Mucosa of descending colon (tissue), 3 donors: ENCODE measurements at regions not wholly inside any gene's neighbourhood (a gene's known extent, or its start where the extent isn't known, plus 50 kb on each side); places are given as distances from the start of the nearest gene placed in this dataset.

Source experiments
- ATAC-seq: fragments of 200-7000 bp; cut with Tn5 transposase; one replicate; pipeline ENCODE4 v1.9.1; 2020; ENCODE audit warnings: mild to moderate bottlenecking, moderate library complexity
- DNase-seq, 3 donors: peaks; one replicate each; pipeline ENCODE4 v3.0.0-alpha.2; 2020
- H3K36me3 ChIP-seq: fragments of 200-600 bp; one replicate; pipeline ENCODE4 v1.8.0; 2021; ENCODE audit warnings: low read depth, mild to moderate bottlenecking
- H3K4me1 ChIP-seq: fragments of 200-600 bp; one replicate; pipeline ENCODE4 v1.8.0; 2021; ENCODE audit warnings: low read depth, mild to moderate bottlenecking
- H3K4me3 ChIP-seq: fragments of 200-600 bp; one replicate; pipeline ENCODE4 v1.8.0; 2021; ENCODE audit warnings: mild to moderate bottlenecking
- H3K9me3 ChIP-seq: fragments of 200-600 bp; one replicate; pipeline ENCODE4 v1.8.0; 2021; ENCODE audit warnings: mild to moderate bottlenecking
- intact Hi-C, 2 donors: fragments of 100-400 bp; cut with DNase I in 1 of 2; cut with micrococcal nuclease in 1 of 2; formaldehyde crosslinking; loops; one replicate each; pipeline versions ENCODE4 v1.11.0 to v1.11.1; 2022; cut with DNase I, micrococcal nuclease
- TF ChIP-seq, protein P1 (sequence below): fragments of 200-600 bp; IDR thresholded peaks from one replicate; pipeline ENCODE4 v1.8.0; 2022; ENCODE audit warnings: antibody characterized with exemption, mild to moderate bottlenecking
- donor health status: DM: no; HTN: no; CAD: no; lungs with moderate emphysema.
- donor health status: DM: no; HTN: no; CAD: no.
- donor health status: DM: no; HTN: yes; CAD: no.

DNA sequence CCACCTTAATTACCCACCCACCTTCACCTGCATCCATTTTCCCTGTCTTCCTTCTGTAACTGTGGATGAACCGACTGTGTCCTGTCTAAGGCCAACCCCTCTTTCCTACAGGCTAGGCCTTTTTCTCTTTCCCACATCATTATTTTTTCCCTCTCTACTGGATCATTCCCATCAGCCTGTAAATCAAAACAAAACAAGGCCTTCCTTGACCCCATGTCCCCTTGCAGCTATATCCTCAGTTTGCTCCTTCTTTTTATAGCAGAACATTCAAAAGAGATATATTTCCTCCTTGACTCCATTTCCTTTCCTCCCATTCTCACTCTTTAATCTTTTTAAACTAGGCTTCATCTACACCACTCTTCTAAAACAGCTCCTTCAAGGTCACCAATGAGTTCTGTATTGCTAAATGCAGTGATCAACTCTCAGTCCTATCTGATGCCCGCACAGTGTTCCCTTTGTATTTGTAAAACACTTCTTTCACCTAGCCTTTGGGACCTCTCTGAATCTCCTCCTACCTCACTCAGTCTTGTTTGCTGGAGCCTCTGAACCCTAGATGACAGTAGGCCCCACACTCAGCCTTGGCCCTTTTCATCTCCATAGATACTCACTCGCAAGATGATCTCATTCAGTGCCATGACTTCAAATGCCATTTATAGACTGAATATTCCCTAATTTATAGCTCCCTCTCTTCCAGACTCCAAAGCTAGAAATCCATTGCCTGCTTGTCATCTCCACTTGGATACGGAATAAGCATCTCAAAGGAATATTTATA lies 55.7 kb downstream of the CXCR4 start:
- H3K4me3 ChIP-seq = no peak overlapping the region

DNA sequence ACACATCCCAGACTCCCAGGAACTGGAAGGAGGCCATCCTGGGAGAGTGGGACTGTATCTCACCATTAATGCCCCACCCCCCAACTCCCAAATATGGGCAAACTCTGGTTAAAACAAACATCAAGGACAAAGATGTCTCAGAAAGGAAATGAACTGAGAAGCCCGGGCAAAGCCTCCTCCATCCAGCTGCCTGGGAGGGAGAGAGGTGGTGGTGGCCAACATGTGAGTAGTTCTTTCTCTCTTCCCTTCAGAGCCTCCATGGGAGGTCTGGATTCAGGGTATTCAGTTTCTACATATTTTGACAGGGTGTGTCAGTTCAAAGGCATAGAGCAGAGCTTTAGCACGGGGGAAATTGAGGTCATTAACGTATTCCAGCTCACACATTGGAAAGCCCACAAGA lies 57.5 kb downstream of the CXCR4 start:
- Histone ChIP-seq H3K4me1 (no peaks in the 10 kb centered on the region), H3K4me3 (no peak overlapping the region), H3K36me3 (no peaks in the 10 kb centered on the region), H3K9me3 (no peaks in the 10 kb centered on the region)
- intact Hi-C loops = no loop called here
- no peak for DNase-seq
- ATAC-seq = no peak
- TF ChIP-seq, protein P1, sequence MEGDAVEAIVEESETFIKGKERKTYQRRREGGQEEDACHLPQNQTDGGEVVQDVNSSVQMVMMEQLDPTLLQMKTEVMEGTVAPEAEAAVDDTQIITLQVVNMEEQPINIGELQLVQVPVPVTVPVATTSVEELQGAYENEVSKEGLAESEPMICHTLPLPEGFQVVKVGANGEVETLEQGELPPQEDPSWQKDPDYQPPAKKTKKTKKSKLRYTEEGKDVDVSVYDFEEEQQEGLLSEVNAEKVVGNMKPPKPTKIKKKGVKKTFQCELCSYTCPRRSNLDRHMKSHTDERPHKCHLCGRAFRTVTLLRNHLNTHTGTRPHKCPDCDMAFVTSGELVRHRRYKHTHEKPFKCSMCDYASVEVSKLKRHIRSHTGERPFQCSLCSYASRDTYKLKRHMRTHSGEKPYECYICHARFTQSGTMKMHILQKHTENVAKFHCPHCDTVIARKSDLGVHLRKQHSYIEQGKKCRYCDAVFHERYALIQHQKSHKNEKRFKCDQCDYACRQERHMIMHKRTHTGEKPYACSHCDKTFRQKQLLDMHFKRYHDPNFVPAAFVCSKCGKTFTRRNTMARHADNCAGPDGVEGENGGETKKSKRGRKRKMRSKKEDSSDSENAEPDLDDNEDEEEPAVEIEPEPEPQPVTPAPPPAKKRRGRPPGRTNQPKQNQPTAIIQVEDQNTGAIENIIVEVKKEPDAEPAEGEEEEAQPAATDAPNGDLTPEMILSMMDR = no peak

More for the DNA sequence above, 55.7 kb downstream of the CXCR4 start:
- Histone ChIP-seq H3K36me3 (no peaks in the 10 kb centered on the region), H3K4me1 (no peaks in the 10 kb centered on the region), H3K9me3 (no peaks in the 10 kb centered on the region)
- ATAC-seq = no peak
- DNase-seq = no peak
- TF ChIP-seq, protein P1 = no peak
- intact Hi-C loops = no loop called here

DNA sequence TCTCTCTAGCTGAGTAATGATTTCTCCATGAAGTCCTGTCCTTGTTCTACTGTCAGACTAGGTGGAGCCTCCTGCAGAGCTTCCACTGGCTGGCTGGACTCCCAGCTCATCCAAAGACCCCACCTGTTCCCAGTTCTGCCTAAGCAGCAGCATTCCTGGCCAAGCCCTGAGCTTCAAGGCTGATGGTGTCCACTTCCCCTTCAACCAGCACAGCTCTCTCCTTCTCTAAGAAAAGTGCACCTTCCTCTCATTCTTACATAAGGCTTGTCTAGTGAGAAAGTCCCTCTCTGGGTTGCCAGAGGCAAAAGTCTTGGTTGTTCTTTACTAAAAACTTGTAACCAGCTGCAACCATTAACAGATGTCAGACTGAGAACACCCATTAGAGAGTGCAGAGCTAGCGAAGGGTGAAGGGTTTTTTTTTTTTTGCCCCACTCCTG lies 58.9 kb downstream of the CXCR4 start:
- Histone ChIP-seq H3K4me1 (no peaks in the 10 kb centered on the region), H3K4me3 (no peak overlapping the region), H3K36me3 (no peaks in the 10 kb centered on the region), H3K9me3 (no peaks in the 10 kb centered on the region)
- ATAC-seq (no peak), DNase-seq (no peak)
- TF ChIP-seq, protein P1 = no peak
- intact Hi-C loops = no loop called here

DNA sequence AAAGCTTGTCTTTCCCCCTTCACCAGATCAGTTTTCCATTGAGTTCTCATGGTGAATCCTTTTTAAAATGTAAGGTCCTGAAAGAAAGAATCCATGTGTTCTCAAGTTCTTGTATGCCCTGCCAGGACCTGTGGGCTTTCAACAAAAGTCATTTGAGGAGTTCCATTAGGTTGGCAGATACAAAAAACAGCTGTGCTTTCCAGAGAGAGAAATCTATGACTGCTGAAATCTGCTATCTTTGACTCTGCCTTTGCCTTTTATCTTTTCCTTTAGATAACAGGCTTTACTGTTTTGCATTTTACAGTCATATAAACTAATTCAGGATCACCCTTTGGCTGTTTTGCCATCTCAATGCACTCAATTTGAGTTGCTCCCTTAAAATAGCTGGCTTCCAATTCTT lies 59.7 kb downstream of the CXCR4 start:
- ATAC-seq (no peak), DNase-seq (no peak)
- TF ChIP-seq, protein P1 = no peak
- no peaks in the 10 kb centered on the region for H3K36me3 ChIP-seq
- H3K4me1 ChIP-seq = no peaks in the 10 kb centered on the region
- intact Hi-C loops = no loop called here
- H3K4me3 ChIP-seq = no peak overlapping the region
- H3K9me3 ChIP-seq = no peaks in the 10 kb centered on the region

DNA sequence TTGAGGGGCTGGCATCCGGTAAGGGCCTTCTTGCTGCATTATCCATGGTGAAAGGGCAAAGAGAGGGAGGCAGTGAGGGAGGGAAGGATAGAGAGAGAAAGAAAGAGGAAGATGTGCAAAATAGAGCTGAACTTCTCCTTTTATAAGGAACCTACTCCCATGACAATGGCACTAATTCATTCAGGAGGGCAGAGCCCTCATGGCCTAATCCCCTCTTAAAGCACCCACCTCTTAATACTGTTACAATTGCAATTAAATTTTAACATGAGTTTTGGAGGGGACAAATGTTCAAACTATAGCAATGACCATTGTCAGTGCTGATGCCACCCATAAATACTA lies 60.2 kb downstream of the CXCR4 start:
- intact Hi-C loops = no loop called here
- no peak for ATAC-seq
- H3K9me3 ChIP-seq = no peaks in the 10 kb centered on the region
- no peaks in the 10 kb centered on the region for H3K36me3 ChIP-seq
- TF ChIP-seq, protein P1 = no peak
- no peaks in the 10 kb centered on the region for H3K4me1 ChIP-seq
- no peak overlapping the region for H3K4me3 ChIP-seq
- DNase-seq = no peak
